Fibroblast of mammary gland (primary cell): ENCODE measurements at regions not wholly inside any gene's neighbourhood (a gene's known extent, or its start where the extent isn't known, plus 50 kb on each side); places are given as distances from the start of the nearest gene placed in this dataset.
A peak's percentile ranks its signal among the peaks of the same experiment; 100 is the strongest.

Experiments
- DNase-seq: peaks from one replicate; pipeline ENCODE4 v3.0.0-alpha.2; 2010; ENCODE audit warnings: low read depth
- H3K4me3 ChIP-seq: 2 replicates; pipeline ENCODE4 v1.5.1; 2011; ENCODE audit warnings: low read depth, mild to moderate bottlenecking, low read length, moderate library complexity; ENCODE audit not compliant: control insufficient read depth
- TF ChIP-seq, protein P1 (sequence below): conservative IDR thresholded peaks from 2 replicates; pipeline ENCODE4 v1.5.1; 2011; ENCODE audit warnings: low read depth, low read length, inconsistent platforms; ENCODE audit not compliant: control insufficient read depth, insufficient read depth

DNA sequence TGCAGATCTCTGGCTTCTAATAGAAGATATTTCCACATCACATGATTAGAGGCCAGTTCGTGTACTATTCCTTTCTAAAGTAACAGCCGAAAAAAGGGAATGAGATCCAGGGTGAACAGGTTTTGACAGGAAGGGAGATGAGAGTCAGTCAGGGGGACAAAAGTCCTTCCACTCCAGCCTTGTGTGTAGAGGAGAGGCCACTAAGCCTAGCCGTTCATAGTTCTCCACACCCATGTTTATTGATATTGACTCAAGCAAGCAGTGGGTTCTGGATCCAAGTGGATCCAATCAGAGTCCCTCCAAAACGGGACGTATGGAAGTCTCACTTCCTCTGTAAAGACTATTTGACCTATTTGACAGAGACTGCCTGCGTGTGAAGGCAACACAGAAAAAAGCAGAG is 80.4 kb upstream of the LRIG1 start:
- TF ChIP-seq, protein P1, sequence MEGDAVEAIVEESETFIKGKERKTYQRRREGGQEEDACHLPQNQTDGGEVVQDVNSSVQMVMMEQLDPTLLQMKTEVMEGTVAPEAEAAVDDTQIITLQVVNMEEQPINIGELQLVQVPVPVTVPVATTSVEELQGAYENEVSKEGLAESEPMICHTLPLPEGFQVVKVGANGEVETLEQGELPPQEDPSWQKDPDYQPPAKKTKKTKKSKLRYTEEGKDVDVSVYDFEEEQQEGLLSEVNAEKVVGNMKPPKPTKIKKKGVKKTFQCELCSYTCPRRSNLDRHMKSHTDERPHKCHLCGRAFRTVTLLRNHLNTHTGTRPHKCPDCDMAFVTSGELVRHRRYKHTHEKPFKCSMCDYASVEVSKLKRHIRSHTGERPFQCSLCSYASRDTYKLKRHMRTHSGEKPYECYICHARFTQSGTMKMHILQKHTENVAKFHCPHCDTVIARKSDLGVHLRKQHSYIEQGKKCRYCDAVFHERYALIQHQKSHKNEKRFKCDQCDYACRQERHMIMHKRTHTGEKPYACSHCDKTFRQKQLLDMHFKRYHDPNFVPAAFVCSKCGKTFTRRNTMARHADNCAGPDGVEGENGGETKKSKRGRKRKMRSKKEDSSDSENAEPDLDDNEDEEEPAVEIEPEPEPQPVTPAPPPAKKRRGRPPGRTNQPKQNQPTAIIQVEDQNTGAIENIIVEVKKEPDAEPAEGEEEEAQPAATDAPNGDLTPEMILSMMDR = no peak
- no peak for DNase-seq
- H3K4me3 ChIP-seq = no peak overlapping the region

DNA sequence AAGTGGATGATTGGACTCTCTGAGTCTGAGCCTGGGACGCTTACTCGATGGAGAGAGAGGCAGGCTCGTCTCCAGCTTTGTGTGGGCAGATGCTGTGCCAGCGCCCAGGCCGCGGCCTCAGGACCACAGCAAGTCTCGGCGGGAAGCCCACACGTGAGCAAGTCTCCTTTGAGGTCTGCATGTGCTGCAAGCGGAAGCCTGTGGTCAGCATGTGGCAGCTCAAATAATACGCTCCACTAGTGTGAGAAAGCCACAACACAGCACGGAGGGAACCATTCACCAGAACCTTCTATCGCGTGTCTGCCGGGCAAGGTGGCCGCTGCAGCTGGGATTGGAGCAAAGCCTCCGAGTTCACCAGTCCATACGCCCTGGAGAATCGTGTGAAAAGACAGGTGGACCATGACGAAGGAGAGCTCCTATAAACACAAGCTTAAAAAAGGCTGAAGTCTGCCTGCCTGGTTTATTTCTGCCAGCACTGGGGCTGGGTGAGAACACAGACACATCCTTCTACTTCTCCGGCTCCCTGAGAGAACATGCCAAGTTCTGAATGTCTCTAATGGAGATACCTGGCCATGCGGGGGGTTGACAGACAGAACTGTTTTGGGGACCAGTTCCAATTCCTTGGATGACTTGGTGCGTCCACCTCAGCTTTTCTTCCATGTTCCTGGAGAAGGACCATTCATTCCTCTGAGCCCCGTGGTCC is 82.0 kb upstream of the LRIG1 start:
- DNase-seq = peak; percentile 37
- H3K4me3 ChIP-seq = no peak overlapping the region
- TF ChIP-seq, protein P1 = no peak

DNA sequence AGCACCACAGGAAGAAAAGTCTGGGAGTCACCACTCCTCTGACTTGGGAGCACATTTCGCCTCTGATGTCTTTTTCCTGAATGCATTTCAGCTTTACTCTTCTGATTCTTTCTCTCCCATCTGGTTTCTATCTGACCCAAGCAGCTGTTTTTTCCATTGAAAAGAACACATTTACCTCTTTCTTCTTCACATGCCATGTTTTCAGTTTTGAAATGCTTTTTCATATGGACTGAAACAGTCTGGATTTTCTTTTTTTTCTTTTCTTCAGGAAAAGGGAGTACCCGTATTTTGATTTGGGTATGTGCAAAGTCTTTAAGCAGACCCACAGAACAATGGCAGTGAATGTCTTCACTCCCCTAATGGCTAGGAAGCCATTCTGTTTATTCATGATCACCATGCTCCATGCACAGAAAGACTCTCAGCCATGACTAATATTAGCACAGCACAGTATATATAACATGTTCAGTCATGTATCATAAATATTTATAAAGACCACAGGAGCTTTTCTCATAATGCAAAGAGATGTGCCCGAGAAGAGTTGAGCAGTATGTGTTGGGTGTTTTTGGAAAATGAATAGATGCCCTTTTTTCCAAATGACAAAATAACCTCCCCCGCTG is 82.7 kb upstream of the LRIG1 start:
- TF ChIP-seq, protein P1 = no peak
- no peak for DNase-seq

DNA sequence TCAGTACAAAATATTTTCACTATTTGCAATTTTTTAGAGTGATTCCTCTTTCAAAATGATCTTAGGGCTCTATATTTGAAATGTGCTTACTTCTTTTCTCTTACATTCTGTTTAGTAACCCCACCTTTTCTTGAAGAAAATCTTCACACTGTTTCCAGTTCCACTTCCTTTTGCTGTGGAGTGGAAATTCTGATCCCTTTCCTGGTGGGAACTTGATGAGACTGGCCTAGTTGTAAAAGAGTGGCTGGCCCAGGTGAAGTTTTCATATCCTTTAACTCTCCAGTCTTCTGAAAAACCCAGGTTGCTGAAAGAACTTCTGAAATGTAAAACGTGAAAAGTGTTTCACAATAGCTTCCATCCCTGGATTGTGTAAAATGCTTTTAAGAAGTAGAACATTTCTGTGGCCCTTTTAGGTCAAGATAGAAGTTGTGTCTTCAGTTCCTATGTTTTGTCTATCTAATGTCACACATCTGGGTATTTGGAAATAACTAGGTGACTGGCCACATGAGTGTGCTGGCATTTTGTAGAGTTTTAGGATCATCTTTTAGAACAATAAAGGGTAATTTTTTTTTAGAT is 84.8 kb upstream of the LRIG1 start:
- TF ChIP-seq, protein P1 = no peak
- DNase-seq = no peak
- H3K4me3 ChIP-seq = no peak overlapping the region

More for the DNA sequence above, 82.7 kb upstream of the LRIG1 start:
- no peak overlapping the region for H3K4me3 ChIP-seq

DNA sequence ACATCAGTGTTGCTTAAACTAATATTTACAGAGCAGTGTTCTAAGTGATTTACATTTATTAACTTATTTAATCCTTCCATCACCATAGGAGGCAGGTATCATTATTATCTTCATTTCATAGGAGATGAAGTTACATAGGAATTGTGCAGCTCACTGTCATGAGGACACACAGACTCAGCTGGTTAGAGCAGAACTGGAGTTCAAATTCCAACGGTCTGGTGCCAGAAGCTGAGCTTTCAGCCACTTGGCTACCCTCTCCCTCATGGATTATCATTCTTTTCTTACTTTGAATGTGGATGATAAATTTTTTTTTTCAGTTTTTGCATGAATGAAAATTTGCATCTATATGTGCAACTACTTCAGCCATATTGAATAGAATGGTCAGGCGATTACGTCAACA is 86.0 kb upstream of the LRIG1 start:
- TF ChIP-seq, protein P1 = no peak
- H3K4me3 ChIP-seq = no peak overlapping the region
- no peak for DNase-seq

DNA sequence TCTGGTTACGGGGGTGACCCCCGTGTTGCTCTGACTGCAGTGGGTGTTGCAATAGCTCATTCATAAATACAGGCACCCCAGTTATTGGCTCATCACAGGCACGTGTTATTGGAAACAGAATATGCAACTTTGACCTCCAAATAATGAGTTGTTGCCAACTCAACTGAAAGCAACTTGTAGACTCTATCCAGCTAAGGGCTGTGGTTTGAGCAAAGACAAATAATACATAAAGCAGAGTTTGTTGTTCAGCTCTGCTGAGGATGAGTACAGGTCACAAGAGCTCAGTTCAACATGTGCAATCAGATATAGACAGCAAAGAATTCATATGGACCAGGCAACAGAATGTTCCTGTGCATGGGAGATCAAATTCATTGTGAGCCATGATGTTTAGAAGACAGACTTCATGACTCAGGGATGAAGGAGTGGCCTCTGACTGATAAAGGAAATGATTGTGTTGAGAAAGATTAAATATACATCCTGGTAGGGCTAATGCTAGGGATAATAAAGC is 87.6 kb upstream of the LRIG1 start:
- TF ChIP-seq, protein P1 = no peak
- peak; percentile 66 for DNase-seq
- H3K4me3 ChIP-seq = no peak overlapping the region
